Left ventricle myocardium inferior (tissue), 1 donor: ENCODE measurements at regions not wholly inside any gene's neighbourhood (a gene's known extent, or its start where the extent isn't known, plus 50 kb on each side); places are given as distances from the start of the nearest gene placed in this dataset.

Experiments used
- DNase-seq: peaks from one replicate; pipeline ENCODE4 v3.0.0-alpha.2; 2020
- H3K27ac ChIP-seq: fragments of 200-600 bp; replicated peaks from 2 replicates; pipeline ENCODE4 v1.8.0; 2021
- H3K27me3 ChIP-seq: fragments of 200-600 bp; 2 replicates; pipeline ENCODE4 v1.8.0; 2021; ENCODE audit warnings: low read depth
- H3K36me3 ChIP-seq: fragments of 200-600 bp; 2 replicates; pipeline ENCODE4 v1.8.0; 2021
- H3K4me1 ChIP-seq: fragments of 200-600 bp; 2 replicates; pipeline ENCODE4 v1.8.0; 2021
- H3K4me3 ChIP-seq: fragments of 200-600 bp; 2 replicates; pipeline ENCODE4 v1.8.0; 2021; ENCODE audit warnings: mild to moderate bottlenecking, moderate library complexity
- H3K9me3 ChIP-seq: fragments of 200-600 bp; replicated peaks from 2 replicates; pipeline ENCODE4 v1.8.0; 2021
- intact Hi-C: fragments of 100-400 bp; cut with micrococcal nuclease; formaldehyde crosslinking; loops from one replicate; pipeline ENCODE4 v1.11.0; 2022
- TF ChIP-seq, protein P1 (sequence below): fragments of 200-600 bp; IDR thresholded peaks from 2 replicates; pipeline ENCODE4 v1.8.0; 2021; ENCODE audit warnings: antibody characterized with exemption, mild to moderate bottlenecking, borderline replicate concordance
- donor health status: DM: no; HTN: yes; CAD: no; lungs with severe emphysema.

DNA sequence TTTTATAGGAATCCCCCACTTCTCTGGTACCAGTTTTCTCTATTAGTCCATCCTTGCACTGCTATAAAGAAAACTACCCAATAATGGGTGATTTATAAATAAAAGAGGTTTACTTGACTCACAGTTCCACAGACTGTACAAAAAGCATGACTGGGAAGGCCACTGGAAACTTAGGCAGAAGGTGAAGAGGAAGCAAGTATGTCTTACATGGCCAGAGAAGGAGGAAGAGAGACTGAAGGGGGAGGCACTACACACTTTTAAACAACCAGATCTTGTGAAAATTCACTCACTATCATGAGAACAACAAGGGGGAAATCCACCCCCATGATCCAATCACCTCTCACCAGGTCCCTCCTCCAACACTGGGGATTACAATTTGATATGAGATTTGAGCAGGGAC, 68.9 kb upstream of the GNAZ start:
- no peak for DNase-seq
- no peak overlapping the region for H3K4me3 ChIP-seq
- H3K27ac ChIP-seq = no peak overlapping the region
- H3K27me3 ChIP-seq = peaks cover 26% of the 10 kb centered on the region
- H3K36me3 ChIP-seq = no peaks in the 10 kb centered on the region
- TF ChIP-seq, protein P1, sequence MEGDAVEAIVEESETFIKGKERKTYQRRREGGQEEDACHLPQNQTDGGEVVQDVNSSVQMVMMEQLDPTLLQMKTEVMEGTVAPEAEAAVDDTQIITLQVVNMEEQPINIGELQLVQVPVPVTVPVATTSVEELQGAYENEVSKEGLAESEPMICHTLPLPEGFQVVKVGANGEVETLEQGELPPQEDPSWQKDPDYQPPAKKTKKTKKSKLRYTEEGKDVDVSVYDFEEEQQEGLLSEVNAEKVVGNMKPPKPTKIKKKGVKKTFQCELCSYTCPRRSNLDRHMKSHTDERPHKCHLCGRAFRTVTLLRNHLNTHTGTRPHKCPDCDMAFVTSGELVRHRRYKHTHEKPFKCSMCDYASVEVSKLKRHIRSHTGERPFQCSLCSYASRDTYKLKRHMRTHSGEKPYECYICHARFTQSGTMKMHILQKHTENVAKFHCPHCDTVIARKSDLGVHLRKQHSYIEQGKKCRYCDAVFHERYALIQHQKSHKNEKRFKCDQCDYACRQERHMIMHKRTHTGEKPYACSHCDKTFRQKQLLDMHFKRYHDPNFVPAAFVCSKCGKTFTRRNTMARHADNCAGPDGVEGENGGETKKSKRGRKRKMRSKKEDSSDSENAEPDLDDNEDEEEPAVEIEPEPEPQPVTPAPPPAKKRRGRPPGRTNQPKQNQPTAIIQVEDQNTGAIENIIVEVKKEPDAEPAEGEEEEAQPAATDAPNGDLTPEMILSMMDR = no peak
- intact Hi-C loops = no loop called here
- H3K4me1 ChIP-seq = no peaks in the 10 kb centered on the region
- H3K9me3 ChIP-seq = peaks cover 34% of the 10 kb centered on the region

DNA sequence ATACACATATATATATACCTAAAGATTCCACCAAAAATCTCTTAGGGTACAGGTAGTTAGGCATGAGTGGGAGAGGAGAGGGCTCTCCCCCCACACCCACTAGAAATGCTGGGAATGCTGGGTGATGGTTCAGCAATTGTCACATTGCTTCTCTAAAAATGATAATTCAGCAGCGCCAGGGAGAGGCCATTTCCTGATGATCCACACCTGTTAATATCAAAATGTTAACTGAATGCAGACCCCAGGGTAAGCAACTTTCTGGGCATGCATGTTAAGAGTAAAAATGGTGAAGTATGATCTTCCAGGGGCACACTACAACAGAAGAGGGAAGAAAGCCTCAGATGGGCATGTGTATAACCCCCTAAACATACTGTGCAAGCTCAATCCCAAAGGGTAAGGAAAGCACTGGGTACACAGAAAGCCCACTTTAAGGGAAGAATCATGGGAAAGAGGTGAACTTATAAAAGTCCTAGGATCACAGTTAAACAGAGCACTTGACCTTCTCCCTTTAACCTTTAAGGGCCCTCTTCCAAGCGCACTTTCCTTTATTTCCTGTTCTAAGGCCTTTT, 67.6 kb upstream of the GNAZ start:
- no peak for DNase-seq
- Histone ChIP-seq H3K36me3 (no peaks in the 10 kb centered on the region), H3K27ac (no peak overlapping the region), H3K27me3 (peaks cover 26% of the 10 kb centered on the region), H3K9me3 (peaks cover 22% of the 10 kb centered on the region), H3K4me3 (no peak overlapping the region), H3K4me1 (no peaks in the 10 kb centered on the region)
- intact Hi-C loops = no loop called here
- TF ChIP-seq, protein P1 = no peak

DNA sequence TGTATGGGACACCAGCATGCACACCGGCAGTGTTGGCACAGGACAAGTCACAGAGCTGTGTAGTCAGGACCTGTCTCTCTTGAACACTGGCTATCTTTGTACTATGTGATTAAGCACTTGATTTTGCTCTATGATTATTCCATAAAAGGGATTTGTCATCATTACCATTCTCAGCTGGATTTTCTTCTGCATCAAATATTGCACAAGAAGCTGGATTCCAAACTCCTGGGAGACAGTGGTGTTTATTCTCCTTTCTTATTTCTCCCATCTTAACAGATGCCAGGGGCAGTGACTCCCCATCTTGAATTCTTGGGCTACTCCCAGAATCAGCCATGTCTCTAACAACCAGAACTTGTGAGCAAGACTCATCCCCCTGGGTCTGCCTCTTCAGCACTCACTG, 62.5 kb upstream of the GNAZ start:
- DNase-seq = no peak
- no peak overlapping the region for H3K27ac ChIP-seq
- intact Hi-C loops = no loop called here
- no peak overlapping the region for H3K4me3 ChIP-seq
- H3K4me1 ChIP-seq = no peaks in the 10 kb centered on the region
- H3K36me3 ChIP-seq = no peaks in the 10 kb centered on the region
- peaks cover 6% of the 10 kb centered on the region for H3K9me3 ChIP-seq
- TF ChIP-seq, protein P1 = no peak
- peaks cover 15% of the 10 kb centered on the region for H3K27me3 ChIP-seq

DNA sequence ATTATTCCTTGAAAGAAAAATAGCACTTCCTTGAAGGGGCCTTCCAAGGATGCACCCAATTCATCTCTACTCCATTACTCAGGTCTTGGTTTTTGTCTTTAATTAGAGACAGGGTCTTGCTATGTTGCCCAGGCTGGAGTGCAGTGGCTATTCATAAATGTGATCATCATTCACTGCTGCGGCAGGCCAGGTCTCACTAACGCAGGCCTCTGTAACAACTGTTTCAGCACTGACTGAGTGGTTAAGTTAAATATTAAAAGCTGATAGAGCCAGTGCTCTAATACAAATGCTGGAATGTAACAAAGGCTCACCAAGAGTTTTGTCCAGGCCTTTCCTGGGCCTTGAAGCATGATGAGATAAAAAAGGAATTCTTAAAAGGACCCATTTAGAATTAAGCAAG, 61.4 kb upstream of the GNAZ start:
- no peak overlapping the region for H3K4me3 ChIP-seq
- no peaks in the 10 kb centered on the region for H3K36me3 ChIP-seq
- H3K9me3 ChIP-seq = no peaks in the 10 kb centered on the region
- H3K4me1 ChIP-seq = no peaks in the 10 kb centered on the region
- peaks cover 14% of the 10 kb centered on the region for H3K27me3 ChIP-seq
- TF ChIP-seq, protein P1 = no peak
- DNase-seq = no peak
- intact Hi-C loops = no loop called here
- no peak overlapping the region for H3K27ac ChIP-seq
